Central memory CD8-positive, alpha-beta T cell (primary cell): ENCODE measurements at regions not wholly inside any gene's neighbourhood (a gene's known extent, or its start where the extent isn't known, plus 50 kb on each side); places are given as distances from the start of the nearest gene placed in this dataset.

Source experiments
- ATAC-seq: fragments of 150-1000 bp; cut with Tn5 transposase; replicated peaks from 2 replicates; pipeline ENCODE4 v1.10.0; 2022; ENCODE audit warnings: mild to moderate bottlenecking, moderate FRiP score, moderate number of reproducible peaks; ENCODE audit not compliant: poor library complexity, severe bottlenecking; ENCODE audit errors: extremely low read depth
- DNase-seq, 2 donors: peaks; one replicate each; pipeline ENCODE4 v3.0.0; 2021; ENCODE audit warnings: low spot score in 2 of 2
- H3K27ac Mint-ChIP-seq: one replicate; pipeline ENCODE4 v1.8.0; 2022; ENCODE audit warnings: low read depth, mild to moderate bottlenecking, moderate library complexity, mixed read lengths
- H3K27me3 Mint-ChIP-seq: one replicate; pipeline ENCODE4 v1.8.0; 2022; ENCODE audit warnings: mixed read lengths
- H3K36me3 Mint-ChIP-seq: one replicate; pipeline ENCODE4 v1.8.0; 2022; ENCODE audit warnings: mild to moderate bottlenecking, moderate library complexity, mixed read lengths; ENCODE audit not compliant: insufficient read depth
- H3K4me1 Mint-ChIP-seq: one replicate; pipeline ENCODE4 v1.8.0; 2022; ENCODE audit warnings: mixed read lengths
- H3K4me3 Mint-ChIP-seq: one replicate; pipeline ENCODE4 v1.8.0; 2022; ENCODE audit warnings: mild to moderate bottlenecking, moderate library complexity, mixed read lengths
- H3K9me3 Mint-ChIP-seq: one replicate; pipeline ENCODE4 v1.8.0; 2022; ENCODE audit warnings: mixed read lengths

GRCh38 chr20:19823216-19823615 lies 65.2 kb downstream of the RIN2 start:
- ATAC-seq: no peak
- Mint-ChIP-seq H3K27me3 (no peaks in the 10 kb centered on the region), H3K4me3 (no peak overlapping the region), H3K9me3 (peaks cover 5% of the 10 kb centered on the region), H3K4me1 (peaks cover 3% of the 10 kb centered on the region), H3K27ac (no peak overlapping the region), H3K36me3 (no peaks in the 10 kb centered on the region)
- DNase-seq: no peak

GRCh38 chr20:19823971-19824370 lies 65.9 kb downstream of the RIN2 start:
- no peak overlapping the region for H3K4me3 Mint-ChIP-seq
- peaks cover 5% of the 10 kb centered on the region for H3K4me1 Mint-ChIP-seq
- peaks cover 1% of the 10 kb centered on the region for H3K9me3 Mint-ChIP-seq
- no peak for DNase-seq
- no peak for ATAC-seq
- H3K27me3 Mint-ChIP-seq: no peaks in the 10 kb centered on the region
- no peaks in the 10 kb centered on the region for H3K36me3 Mint-ChIP-seq
- no peak overlapping the region for H3K27ac Mint-ChIP-seq

GRCh38 chr20:19824861-19825260 lies 66.8 kb downstream of the RIN2 start:
- no peaks in the 10 kb centered on the region for H3K9me3 Mint-ChIP-seq
- DNase-seq (no peak), ATAC-seq (no peak)
- no peak overlapping the region for H3K4me3 Mint-ChIP-seq
- H3K27me3 Mint-ChIP-seq: no peaks in the 10 kb centered on the region
- no peak overlapping the region for H3K27ac Mint-ChIP-seq
- peaks cover 5% of the 10 kb centered on the region for H3K4me1 Mint-ChIP-seq
- no peaks in the 10 kb centered on the region for H3K36me3 Mint-ChIP-seq

GRCh38 chr20:19826179-19826914 lies 68.3 kb downstream of the RIN2 start:
- no peaks in the 10 kb centered on the region for H3K36me3 Mint-ChIP-seq
- H3K4me3 Mint-ChIP-seq: no peak overlapping the region
- ATAC-seq (no peak), DNase-seq (no peak)
- H3K4me1 Mint-ChIP-seq: peaks cover 5% of the 10 kb centered on the region
- H3K27me3 Mint-ChIP-seq: peaks cover 7% of the 10 kb centered on the region
- no peaks in the 10 kb centered on the region for H3K9me3 Mint-ChIP-seq
- H3K27ac Mint-ChIP-seq: no peak overlapping the region

- Mint-ChIP-seq H3K4me1 (peaks cover 5% of the 10 kb centered on the region), H3K4me3 (peak overlapping the region; percentile 5), H3K27ac (no peak overlapping the region), H3K27me3 (peaks cover 19% of the 10 kb centered on the region), H3K9me3 (no peaks in the 10 kb centered on the region), H3K36me3 (no peaks in the 10 kb centered on the region)
- ATAC-seq (no peak), DNase-seq (no peak)
These were observed 69.8 kb downstream of the RIN2 start for GRCh38 chr20:19827818-19828217.

- no peak overlapping the region for H3K27ac Mint-ChIP-seq
- peak overlapping the region; percentile 5 for H3K4me3 Mint-ChIP-seq
- peaks cover 24% of the 10 kb centered on the region for H3K27me3 Mint-ChIP-seq
- H3K9me3 Mint-ChIP-seq: no peaks in the 10 kb centered on the region
- no peak for DNase-seq
- peak; percentile 52 for ATAC-seq
- peaks cover 5% of the 10 kb centered on the region for H3K4me1 Mint-ChIP-seq
- H3K36me3 Mint-ChIP-seq: no peaks in the 10 kb centered on the region
These were observed 70.2 kb downstream of the RIN2 start for GRCh38 chr20:19828232-19828631.

GRCh38 chr20:19830211-19830785 lies 72.2 kb downstream of the RIN2 start:
- Mint-ChIP-seq H3K36me3 (no peaks in the 10 kb centered on the region), H3K27ac (no peak overlapping the region), H3K4me3 (no peak overlapping the region), H3K4me1 (peaks cover 5% of the 10 kb centered on the region), H3K27me3 (peaks cover 39% of the 10 kb centered on the region), H3K9me3 (no peaks in the 10 kb centered on the region)
- ATAC-seq (no peak), DNase-seq (no peak)

GRCh38 chr20:19832875-19833274 lies 74.8 kb downstream of the RIN2 start:
- no peak overlapping the region for H3K27ac Mint-ChIP-seq
- no peaks in the 10 kb centered on the region for H3K36me3 Mint-ChIP-seq
- DNase-seq: no peak
- no peaks in the 10 kb centered on the region for H3K9me3 Mint-ChIP-seq
- ATAC-seq: no peak
- H3K4me3 Mint-ChIP-seq: no peak overlapping the region
- H3K27me3 Mint-ChIP-seq: peaks cover 39% of the 10 kb centered on the region
- H3K4me1 Mint-ChIP-seq: peaks cover 5% of the 10 kb centered on the region

GRCh38 chr20:19833395-19833794 lies 75.3 kb downstream of the RIN2 start:
- Mint-ChIP-seq H3K36me3 (no peaks in the 10 kb centered on the region), H3K9me3 (no peaks in the 10 kb centered on the region), H3K4me1 (peaks cover under 1% of the 10 kb centered on the region), H3K4me3 (no peak overlapping the region), H3K27ac (no peak overlapping the region), H3K27me3 (peaks cover 39% of the 10 kb centered on the region)
- ATAC-seq (no peak), DNase-seq (no peak)

GRCh38 chr20:19834287-19834686 lies 76.2 kb downstream of the RIN2 start:
- H3K9me3 Mint-ChIP-seq: no peaks in the 10 kb centered on the region
- H3K4me1 Mint-ChIP-seq: no peaks in the 10 kb centered on the region
- no peak for ATAC-seq
- H3K4me3 Mint-ChIP-seq: no peak overlapping the region
- no peaks in the 10 kb centered on the region for H3K36me3 Mint-ChIP-seq
- peaks cover 41% of the 10 kb centered on the region for H3K27me3 Mint-ChIP-seq
- no peak for DNase-seq
- no peak overlapping the region for H3K27ac Mint-ChIP-seq

GRCh38 chr20:19834783-19835182 lies 76.7 kb downstream of the RIN2 start:
- Mint-ChIP-seq H3K4me3 (no peak overlapping the region), H3K27ac (no peak overlapping the region), H3K27me3 (peaks cover 46% of the 10 kb centered on the region), H3K9me3 (no peaks in the 10 kb centered on the region), H3K36me3 (no peaks in the 10 kb centered on the region), H3K4me1 (no peaks in the 10 kb centered on the region)
- ATAC-seq (no peak), DNase-seq (no peak)

- peaks cover 49% of the 10 kb centered on the region for H3K27me3 Mint-ChIP-seq
- no peaks in the 10 kb centered on the region for H3K4me1 Mint-ChIP-seq
- DNase-seq (no peak), ATAC-seq (no peak)
- no peak overlapping the region for H3K27ac Mint-ChIP-seq
- no peaks in the 10 kb centered on the region for H3K9me3 Mint-ChIP-seq
- H3K36me3 Mint-ChIP-seq: no peaks in the 10 kb centered on the region
- no peak overlapping the region for H3K4me3 Mint-ChIP-seq
These were observed 77.6 kb downstream of the RIN2 start for GRCh38 chr20:19835533-19836222.

GRCh38 chr20:19838468-19838867 lies 80.4 kb downstream of the RIN2 start:
- H3K9me3 Mint-ChIP-seq: no peaks in the 10 kb centered on the region
- H3K27ac Mint-ChIP-seq: no peak overlapping the region
- ATAC-seq (no peak), DNase-seq (no peak)
- H3K36me3 Mint-ChIP-seq: no peaks in the 10 kb centered on the region
- H3K27me3 Mint-ChIP-seq: peaks cover 23% of the 10 kb centered on the region
- H3K4me1 Mint-ChIP-seq: no peaks in the 10 kb centered on the region
- H3K4me3 Mint-ChIP-seq: no peak overlapping the region
